Stimulated activated naive CD8-positive, alpha-beta T cell treated with anti-CD3 and anti-CD28 coated beads, Interleukin-15, Interleukin-2, amounts not matched to agents 100 ng/mL and 50 ng/mL, for 24 hours (primary cell): ENCODE measurements at regions not wholly inside any gene's neighbourhood (a gene's known extent, or its start where the extent isn't known, plus 50 kb on each side); places are given as distances from the start of the nearest gene placed in this dataset.

Source experiments
- H3K27ac Mint-ChIP-seq: one replicate; pipeline ENCODE4 v1.8.0; 2021; ENCODE audit warnings: mild to moderate bottlenecking, mixed read lengths
- H3K27me3 Mint-ChIP-seq: one replicate; pipeline ENCODE4 v1.8.0; 2021; ENCODE audit warnings: mixed read lengths
- H3K36me3 Mint-ChIP-seq: one replicate; pipeline ENCODE4 v1.8.0; 2021; ENCODE audit warnings: low read depth, mixed read lengths
- H3K4me1 Mint-ChIP-seq: one replicate; pipeline ENCODE4 v1.8.0; 2021; ENCODE audit warnings: low read depth, mixed read lengths
- H3K4me3 Mint-ChIP-seq: one replicate; pipeline ENCODE4 v1.8.0; 2021; ENCODE audit warnings: mild to moderate bottlenecking, mixed read lengths
- H3K9me3 Mint-ChIP-seq: one replicate; pipeline ENCODE4 v1.8.0; 2021; ENCODE audit warnings: mixed read lengths

- Mint-ChIP-seq H3K27me3 (peaks cover 25% of the 10 kb centered on the region), H3K4me1 (no peaks in the 10 kb centered on the region), H3K9me3 (peaks cover 18% of the 10 kb centered on the region), H3K27ac (no peak overlapping the region), H3K36me3 (no peaks in the 10 kb centered on the region), H3K4me3 (no peak overlapping the region)
Measured at GRCh38 chr14:104446611-104447010, 133.0 kb upstream of the C14orf180 start.

GRCh38 chr14:104447750-104448149, 131.8 kb upstream of the C14orf180 start:
- Mint-ChIP-seq H3K27me3 (peaks cover 29% of the 10 kb centered on the region), H3K36me3 (no peaks in the 10 kb centered on the region), H3K4me1 (no peaks in the 10 kb centered on the region), H3K27ac (no peak overlapping the region), H3K9me3 (peaks cover 18% of the 10 kb centered on the region), H3K4me3 (no peak overlapping the region)

- Mint-ChIP-seq H3K36me3 (no peaks in the 10 kb centered on the region), H3K27me3 (peaks cover 33% of the 10 kb centered on the region), H3K4me3 (no peak overlapping the region), H3K4me1 (no peaks in the 10 kb centered on the region), H3K9me3 (peaks cover 18% of the 10 kb centered on the region), H3K27ac (no peak overlapping the region)
Measured at GRCh38 chr14:104448321-104448720, 131.2 kb upstream of the C14orf180 start.

- peaks cover 33% of the 10 kb centered on the region for H3K27me3 Mint-ChIP-seq
- H3K4me1 Mint-ChIP-seq: no peaks in the 10 kb centered on the region
- H3K27ac Mint-ChIP-seq: no peak overlapping the region
- no peaks in the 10 kb centered on the region for H3K36me3 Mint-ChIP-seq
- H3K9me3 Mint-ChIP-seq: peaks cover 18% of the 10 kb centered on the region
- H3K4me3 Mint-ChIP-seq: no peak overlapping the region
Measured at GRCh38 chr14:104448721-104449120, 130.8 kb upstream of the C14orf180 start.

- no peaks in the 10 kb centered on the region for H3K36me3 Mint-ChIP-seq
- no peaks in the 10 kb centered on the region for H3K4me1 Mint-ChIP-seq
- no peak overlapping the region for H3K27ac Mint-ChIP-seq
- H3K4me3 Mint-ChIP-seq: no peak overlapping the region
- peaks cover 48% of the 10 kb centered on the region for H3K27me3 Mint-ChIP-seq
- H3K9me3 Mint-ChIP-seq: peaks cover 14% of the 10 kb centered on the region
Measured at GRCh38 chr14:104450811-104451401, 128.7 kb upstream of the C14orf180 start.

GRCh38 chr14:104451474-104451873, 128.1 kb upstream of the C14orf180 start:
- Mint-ChIP-seq H3K4me3 (no peak overlapping the region), H3K27ac (no peak overlapping the region), H3K27me3 (peaks cover 52% of the 10 kb centered on the region), H3K4me1 (no peaks in the 10 kb centered on the region), H3K9me3 (peaks cover 14% of the 10 kb centered on the region), H3K36me3 (no peaks in the 10 kb centered on the region)

- Mint-ChIP-seq H3K27ac (no peak overlapping the region), H3K4me3 (no peak overlapping the region), H3K4me1 (peaks cover 4% of the 10 kb centered on the region), H3K9me3 (no peaks in the 10 kb centered on the region), H3K27me3 (peaks cover 74% of the 10 kb centered on the region), H3K36me3 (no peaks in the 10 kb centered on the region)
Measured at GRCh38 chr14:104458845-104459244, 120.7 kb upstream of the C14orf180 start.

GRCh38 chr14:104460791-104461651, 118.5 kb upstream of the C14orf180 start:
- H3K4me1 Mint-ChIP-seq: peaks cover 4% of the 10 kb centered on the region
- no peaks in the 10 kb centered on the region for H3K36me3 Mint-ChIP-seq
- H3K4me3 Mint-ChIP-seq: no peak overlapping the region
- peaks cover 64% of the 10 kb centered on the region for H3K27me3 Mint-ChIP-seq
- no peak overlapping the region for H3K27ac Mint-ChIP-seq
- H3K9me3 Mint-ChIP-seq: no peaks in the 10 kb centered on the region

GRCh38 chr14:104461676-104462449, 117.7 kb upstream of the C14orf180 start:
- Mint-ChIP-seq H3K4me3 (no peak overlapping the region), H3K27ac (no peak overlapping the region), H3K9me3 (no peaks in the 10 kb centered on the region), H3K4me1 (peaks cover 4% of the 10 kb centered on the region), H3K27me3 (peaks cover 57% of the 10 kb centered on the region), H3K36me3 (no peaks in the 10 kb centered on the region)

GRCh38 chr14:104462651-104463630, 116.6 kb upstream of the C14orf180 start:
- Mint-ChIP-seq H3K27ac (no peak overlapping the region), H3K36me3 (no peaks in the 10 kb centered on the region), H3K4me1 (peaks cover 4% of the 10 kb centered on the region), H3K9me3 (no peaks in the 10 kb centered on the region), H3K27me3 (peaks cover 50% of the 10 kb centered on the region), H3K4me3 (no peak overlapping the region)

- Mint-ChIP-seq H3K36me3 (no peaks in the 10 kb centered on the region), H3K4me3 (no peak overlapping the region), H3K9me3 (no peaks in the 10 kb centered on the region), H3K27ac (no peak overlapping the region), H3K4me1 (peaks cover 4% of the 10 kb centered on the region), H3K27me3 (peaks cover 30% of the 10 kb centered on the region)
Measured at GRCh38 chr14:104464907-104465306, 114.7 kb upstream of the C14orf180 start.

- Mint-ChIP-seq H3K4me3 (no peak overlapping the region), H3K27me3 (peaks cover 22% of the 10 kb centered on the region), H3K36me3 (no peaks in the 10 kb centered on the region), H3K4me1 (peaks cover 3% of the 10 kb centered on the region), H3K27ac (no peak overlapping the region), H3K9me3 (no peaks in the 10 kb centered on the region)
Measured at GRCh38 chr14:104465482-104466390, 113.8 kb upstream of the C14orf180 start.

- peaks cover 18% of the 10 kb centered on the region for H3K27me3 Mint-ChIP-seq
- no peak overlapping the region for H3K27ac Mint-ChIP-seq
- no peaks in the 10 kb centered on the region for H3K36me3 Mint-ChIP-seq
Measured at GRCh38 chr14:104467236-104467635, 112.3 kb upstream of the C14orf180 start.

More at GRCh38 chr14:104467236-104467635, 112.3 kb upstream of the C14orf180 start:
- no peaks in the 10 kb centered on the region for H3K9me3 Mint-ChIP-seq
- H3K4me1 Mint-ChIP-seq: no peaks in the 10 kb centered on the region
- H3K4me3 Mint-ChIP-seq: no peak overlapping the region
